Choroid plexus epithelial cell (primary cell): ENCODE measurements at regions not wholly inside any gene's neighbourhood (a gene's known extent, or its start where the extent isn't known, plus 50 kb on each side); places are given as distances from the start of the nearest gene placed in this dataset.

ENCODE experiments used
- DNase-seq: peaks from one replicate; pipeline ENCODE4 v3.0.0-alpha.2; 2010; ENCODE audit warnings: low read depth
- H3K4me3 ChIP-seq: 2 replicates; pipeline ENCODE4 v1.5.1; 2011; ENCODE audit warnings: low read depth, mild to moderate bottlenecking, control low read depth, low read length, moderate library complexity
- CTCF ChIP-seq: conservative IDR thresholded peaks from 2 replicates; pipeline ENCODE4 v1.5.1; 2011; ENCODE audit warnings: low read depth, mild to moderate bottlenecking, control low read depth, inconsistent platforms, low read length, moderate library complexity

GRCh38 chr14:34137001-34137745, 186.3 kb upstream of the EGLN3 start:
- TF ChIP-seq CTCF: no peak
- no peak overlapping the region for H3K4me3 ChIP-seq
- peak; percentile 4 for DNase-seq

- no peak overlapping the region for H3K4me3 ChIP-seq
- no peak for TF ChIP-seq CTCF
- no peak for DNase-seq
These were observed 184.6 kb upstream of the EGLN3 start for GRCh38 chr14:34135492-34135891.

GRCh38 chr14:34134484-34134883, 183.6 kb upstream of the EGLN3 start:
- no peak for TF ChIP-seq CTCF
- H3K4me3 ChIP-seq: no peak overlapping the region
- no peak for DNase-seq

GRCh38 chr14:34129927-34130552, 179.2 kb upstream of the EGLN3 start:
- TF ChIP-seq CTCF: no peak
- DNase-seq: no peak
- no peak overlapping the region for H3K4me3 ChIP-seq

- TF ChIP-seq CTCF: no peak
- no peak for DNase-seq
- H3K4me3 ChIP-seq: no peak overlapping the region
These were observed 177.8 kb upstream of the EGLN3 start for GRCh38 chr14:34128665-34129064.

GRCh38 chr14:34126586-34126985, 175.7 kb upstream of the EGLN3 start:
- no peak for DNase-seq
- H3K4me3 ChIP-seq: no peak overlapping the region
- no peak for TF ChIP-seq CTCF

GRCh38 chr14:34124585-34124984, 173.7 kb upstream of the EGLN3 start:
- no peak for TF ChIP-seq CTCF
- no peak overlapping the region for H3K4me3 ChIP-seq
- no peak for DNase-seq
